ENCODE measurements at regions not wholly inside any gene's neighbourhood (a gene's known extent, or its start where the extent isn't known, plus 50 kb on each side); places are given as distances from the start of the nearest gene placed in this dataset.
"Not testable (repeated sequence)": the region's sequence is repeated elsewhere in the genome, so short reads cannot be mapped to it uniquely, and the experiment has no call there.

GRCh38 chr4:126495163-126495752, 1137.5 kb upstream of the INTU start:
- TF ChIP-seq ZNF274 (IDR thresholded peaks at IDR 0.05; ENCODE audit: low read depth, low read length) (no peak), SUZ12 (IDR thresholded peaks at IDR 0.05; ENCODE audit: extremely low read depth, insufficient read depth, insufficient read length) (no peak), YY1 (IDR thresholded peaks at IDR 0.05; ENCODE audit: insufficient read depth, insufficient read length) (no peak)
- H3K4me1 ChIP-seq (ENCODE audit: insufficient read depth, insufficient read length), result no peaks in the 10 kb centered on the region
- DNase-seq (ENCODE audit: low read depth, low spot score), result no peak
- H3K36me3 ChIP-seq (ENCODE audit: insufficient read depth, insufficient read length, low read length), result no peaks in the 10 kb centered on the region
- no peaks in the 10 kb centered on the region for H3K27me3 ChIP-seq (ENCODE audit: insufficient read depth, insufficient read length)
- no peak overlapping the region for H3K9ac ChIP-seq (ENCODE audit: insufficient read length, low read depth)
- H3K9me3 ChIP-seq (ENCODE audit: insufficient read depth, low read length), result no peaks in the 10 kb centered on the region
- H3K4me3 ChIP-seq (ENCODE audit: insufficient read length, low read depth), result no peak overlapping the region

GRCh38 chr4:126512979-126513378, 1119.8 kb upstream of the INTU start:
- TF ChIP-seq YY1 (IDR thresholded peaks at IDR 0.05; ENCODE audit: insufficient read depth, insufficient read length), result no peak
- TF ChIP-seq ZNF274 (IDR thresholded peaks at IDR 0.05; ENCODE audit: low read depth, low read length), result no peak
- TF ChIP-seq SUZ12 (IDR thresholded peaks at IDR 0.05; ENCODE audit: extremely low read depth, insufficient read depth, insufficient read length), result no peak
- no peak overlapping the region for H3K9ac ChIP-seq (ENCODE audit: insufficient read length, low read depth)
- DNase-seq (ENCODE audit: low read depth, low spot score), result no peak
- H3K27me3 ChIP-seq (ENCODE audit: insufficient read depth, insufficient read length), result no peaks in the 10 kb centered on the region
- no peak overlapping the region for H3K4me3 ChIP-seq (ENCODE audit: insufficient read length, low read depth)
- no peaks in the 10 kb centered on the region for H3K9me3 ChIP-seq (ENCODE audit: insufficient read depth, low read length)
- no peaks in the 10 kb centered on the region for H3K4me1 ChIP-seq (ENCODE audit: insufficient read depth, insufficient read length)
- no peaks in the 10 kb centered on the region for H3K36me3 ChIP-seq (ENCODE audit: insufficient read depth, insufficient read length, low read length)

GRCh38 chr4:126513596-126513995, 1119.2 kb upstream of the INTU start:
- no peaks in the 10 kb centered on the region for H3K4me1 ChIP-seq (ENCODE audit: insufficient read depth, insufficient read length)
- H3K4me3 ChIP-seq (ENCODE audit: insufficient read length, low read depth), result no peak overlapping the region
- no peaks in the 10 kb centered on the region for H3K27me3 ChIP-seq (ENCODE audit: insufficient read depth, insufficient read length)
- H3K36me3 ChIP-seq (ENCODE audit: insufficient read depth, insufficient read length, low read length), result no peaks in the 10 kb centered on the region
- no peak for TF ChIP-seq SUZ12 (IDR thresholded peaks at IDR 0.05; ENCODE audit: extremely low read depth, insufficient read depth, insufficient read length)
- TF ChIP-seq ZNF274 (IDR thresholded peaks at IDR 0.05; ENCODE audit: low read depth, low read length), result no peak
- TF ChIP-seq YY1 (IDR thresholded peaks at IDR 0.05; ENCODE audit: insufficient read depth, insufficient read length), result no peak
- no peaks in the 10 kb centered on the region for H3K9me3 ChIP-seq (ENCODE audit: insufficient read depth, low read length)
- DNase-seq (ENCODE audit: low read depth, low spot score), result no peak
- H3K9ac ChIP-seq (ENCODE audit: insufficient read length, low read depth), result no peak overlapping the region

GRCh38 chr4:126520731-126521130, 1112.0 kb upstream of the INTU start:
- no peak for TF ChIP-seq ZNF274 (IDR thresholded peaks at IDR 0.05; ENCODE audit: low read depth, low read length)
- no peak for TF ChIP-seq SUZ12 (IDR thresholded peaks at IDR 0.05; ENCODE audit: extremely low read depth, insufficient read depth, insufficient read length)
- TF ChIP-seq YY1 (IDR thresholded peaks at IDR 0.05; ENCODE audit: insufficient read depth, insufficient read length), result no peak
- Histone ChIP-seq H3K9me3 (ENCODE audit: insufficient read depth, low read length) (no peaks in the 10 kb centered on the region), H3K4me1 (ENCODE audit: insufficient read depth, insufficient read length) (no peaks in the 10 kb centered on the region), H3K36me3 (ENCODE audit: insufficient read depth, insufficient read length, low read length) (no peaks in the 10 kb centered on the region), H3K4me3 (ENCODE audit: insufficient read length, low read depth) (no peak overlapping the region), H3K27me3 (ENCODE audit: insufficient read depth, insufficient read length) (no peaks in the 10 kb centered on the region), H3K9ac (ENCODE audit: insufficient read length, low read depth) (no peak overlapping the region)
- no peak for DNase-seq (ENCODE audit: low read depth, low spot score)

- H3K4me1 ChIP-seq (ENCODE audit: insufficient read depth, insufficient read length); H3K27me3 ChIP-seq (ENCODE audit: insufficient read depth, insufficient read length); H3K9me3 ChIP-seq (ENCODE audit: insufficient read depth, low read length); DNase-seq (ENCODE audit: low read depth, low spot score); H3K36me3 ChIP-seq (ENCODE audit: insufficient read depth, insufficient read length, low read length); H3K9ac ChIP-seq (ENCODE audit: insufficient read length, low read depth); H3K4me3 ChIP-seq (ENCODE audit: insufficient read length, low read depth): not testable (repeated sequence)
Measured at GRCh38 chr4:126525400-126525799, 1107.4 kb upstream of the INTU start.

- Histone ChIP-seq H3K9ac (ENCODE audit: insufficient read length, low read depth) (no peak overlapping the region), H3K36me3 (ENCODE audit: insufficient read depth, insufficient read length, low read length) (no peaks in the 10 kb centered on the region), H3K4me1 (ENCODE audit: insufficient read depth, insufficient read length) (no peaks in the 10 kb centered on the region), H3K27me3 (ENCODE audit: insufficient read depth, insufficient read length) (no peaks in the 10 kb centered on the region), H3K9me3 (ENCODE audit: insufficient read depth, low read length) (no peaks in the 10 kb centered on the region), H3K4me3 (ENCODE audit: insufficient read length, low read depth) (no peak overlapping the region)
- no peak for DNase-seq (ENCODE audit: low read depth, low spot score)
- no peak for TF ChIP-seq YY1 (IDR thresholded peaks at IDR 0.05; ENCODE audit: insufficient read depth, insufficient read length)
- no peak for TF ChIP-seq SUZ12 (IDR thresholded peaks at IDR 0.05; ENCODE audit: extremely low read depth, insufficient read depth, insufficient read length)
- no peak for TF ChIP-seq ZNF274 (IDR thresholded peaks at IDR 0.05; ENCODE audit: low read depth, low read length)
Measured at GRCh38 chr4:126526335-126526734, 1106.4 kb upstream of the INTU start.

GRCh38 chr4:126529997-126530396, 1102.8 kb upstream of the INTU start:
- H3K27me3 ChIP-seq (ENCODE audit: insufficient read depth, insufficient read length), result no peaks in the 10 kb centered on the region
- H3K36me3 ChIP-seq (ENCODE audit: insufficient read depth, insufficient read length, low read length), result no peaks in the 10 kb centered on the region
- no peaks in the 10 kb centered on the region for H3K4me1 ChIP-seq (ENCODE audit: insufficient read depth, insufficient read length)
- H3K4me3 ChIP-seq (ENCODE audit: insufficient read length, low read depth), result no peak overlapping the region
- H3K9me3 ChIP-seq (ENCODE audit: insufficient read depth, low read length), result no peaks in the 10 kb centered on the region
- H3K9ac ChIP-seq (ENCODE audit: insufficient read length, low read depth), result no peak overlapping the region
- DNase-seq (ENCODE audit: low read depth, low spot score), result no peak
- TF ChIP-seq YY1 (IDR thresholded peaks at IDR 0.05; ENCODE audit: insufficient read depth, insufficient read length), result no peak
- no peak for TF ChIP-seq SUZ12 (IDR thresholded peaks at IDR 0.05; ENCODE audit: extremely low read depth, insufficient read depth, insufficient read length)
- no peak for TF ChIP-seq ZNF274 (IDR thresholded peaks at IDR 0.05; ENCODE audit: low read depth, low read length)
